ENCODE measurements at regions not wholly inside any gene's neighbourhood (a gene's known extent, or its start where the extent isn't known, plus 50 kb on each side); places are given as distances from the start of the nearest gene placed in this dataset.

DNA sequence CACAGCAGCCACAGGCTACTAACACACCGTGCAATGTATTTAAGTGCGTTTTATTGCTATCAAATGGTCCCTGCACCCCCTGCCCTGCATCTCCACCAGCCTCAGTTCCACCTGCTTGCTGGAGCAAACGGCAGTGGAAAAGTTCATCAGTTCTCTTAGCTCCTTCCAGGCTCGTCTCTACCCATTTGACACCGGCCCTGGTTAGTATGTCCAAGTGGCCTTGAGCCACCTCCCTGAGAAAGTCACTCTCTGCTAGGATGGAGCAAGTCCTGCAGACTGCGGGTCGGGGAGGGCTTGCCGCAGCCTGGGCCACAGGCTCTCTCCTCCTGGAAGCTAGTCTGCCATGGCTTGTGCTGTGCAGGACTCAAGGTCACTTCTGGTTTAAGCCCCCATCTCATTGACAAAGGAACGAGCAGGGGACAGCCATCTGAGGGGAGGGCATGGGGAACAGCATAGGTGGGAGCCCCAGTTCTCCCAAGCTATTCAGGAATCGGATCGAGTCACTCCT lies 74.9 kb downstream of the RHOB start:
- TF ChIP-seq ZNF274 (IDR thresholded peaks at IDR 0.05; ENCODE audit: low read depth, low read length): no peak
- no peak for TF ChIP-seq SUZ12 (IDR thresholded peaks at IDR 0.05; ENCODE audit: extremely low read depth, insufficient read depth, insufficient read length)

Measured in NT2/D1 (cell line).